Stomach (tissue), 4 donors: ENCODE measurements at regions not wholly inside any gene's neighbourhood (a gene's known extent, or its start where the extent isn't known, plus 50 kb on each side); places are given as distances from the start of the nearest gene placed in this dataset.

Experiments
- CTCF ChIP-seq, 7 experiments: fragments of 450-650 bp in 4 of 7; fragments of 200-600 bp in 3 of 7; sonication (generic) in 3 of 7; IDR thresholded peaks; one replicate each; pipeline ENCODE4 v1.5.1; 2016 to 2019; ENCODE audit warnings: antibody characterized with exemption in 7 of 7, control low read depth in 2 of 7, mild to moderate bottlenecking in 1 of 7
- EP300 ChIP-seq: sonication (generic); formaldehyde crosslinking; IDR thresholded peaks from one replicate; pipeline ENCODE4 v1.6.1; 2017; ENCODE audit warnings: antibody characterized with exemption
- POLR2A ChIP-seq, 4 donors: fragments of 450-650 bp; IDR thresholded peaks; one replicate each; pipeline ENCODE4 v1.6.1; 2016; ENCODE audit warnings: antibody characterized with exemption in 4 of 4, control low read depth in 2 of 4, mild to moderate bottlenecking in 1 of 4, moderate library complexity in 1 of 4
- POLR2AphosphoS5 ChIP-seq, 3 donors: sonication (generic); formaldehyde crosslinking; IDR thresholded peaks; one replicate each; pipeline ENCODE4 v1.6.1; 2016; ENCODE audit warnings: antibody characterized with exemption in 3 of 3

GRCh38 chr21:41660748-41661147, 106.1 kb downstream of the RIPK4 start:
- TF ChIP-seq EP300 (no peak), CTCF (IDR thresholded peaks at IDR 0.05) (no peak), POLR2A (IDR thresholded peaks at IDR 0.05) (no peak), POLR2AphosphoS5 (IDR thresholded peaks at IDR 0.05) (no peak)
